HG02973 (cell line): ENCODE measurements at regions not wholly inside any gene's neighbourhood (a gene's known extent, or its start where the extent isn't known, plus 50 kb on each side); places are given as distances from the start of the nearest gene placed in this dataset.
"Not testable (repeated sequence)": the region's sequence is repeated elsewhere in the genome, so short reads cannot be mapped to it uniquely, and the experiment has no call there.

Experiments used
- ATAC-seq: cut with Tn5 transposase; IDR thresholded peaks from one replicate; pipeline ENCODE4 v1.9.1; 2021; ENCODE audit warnings: moderate library complexity; ENCODE audit not compliant: unreplicated experiment

DNA sequence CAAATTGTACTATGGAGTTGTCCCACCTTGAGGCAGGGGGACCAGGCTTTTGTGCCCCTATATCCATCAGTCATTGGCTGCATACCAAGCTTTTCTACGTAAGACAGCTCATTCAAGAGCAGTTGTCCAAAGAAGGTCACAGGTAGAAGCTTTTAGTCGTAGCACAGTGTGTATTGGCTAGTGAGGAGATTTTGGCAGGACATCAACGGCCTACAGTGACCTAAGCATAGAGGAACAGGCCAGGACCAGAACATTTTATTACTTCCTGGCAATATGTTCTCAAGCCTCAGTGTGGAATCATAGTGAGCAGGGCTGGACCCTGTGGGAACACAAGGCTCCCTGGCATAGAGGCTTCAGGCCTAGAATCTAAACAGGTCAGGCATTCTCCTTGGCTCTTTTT lies 105.4 kb upstream of the ANKRD28 start:
- ATAC-seq, result no peak

DNA sequence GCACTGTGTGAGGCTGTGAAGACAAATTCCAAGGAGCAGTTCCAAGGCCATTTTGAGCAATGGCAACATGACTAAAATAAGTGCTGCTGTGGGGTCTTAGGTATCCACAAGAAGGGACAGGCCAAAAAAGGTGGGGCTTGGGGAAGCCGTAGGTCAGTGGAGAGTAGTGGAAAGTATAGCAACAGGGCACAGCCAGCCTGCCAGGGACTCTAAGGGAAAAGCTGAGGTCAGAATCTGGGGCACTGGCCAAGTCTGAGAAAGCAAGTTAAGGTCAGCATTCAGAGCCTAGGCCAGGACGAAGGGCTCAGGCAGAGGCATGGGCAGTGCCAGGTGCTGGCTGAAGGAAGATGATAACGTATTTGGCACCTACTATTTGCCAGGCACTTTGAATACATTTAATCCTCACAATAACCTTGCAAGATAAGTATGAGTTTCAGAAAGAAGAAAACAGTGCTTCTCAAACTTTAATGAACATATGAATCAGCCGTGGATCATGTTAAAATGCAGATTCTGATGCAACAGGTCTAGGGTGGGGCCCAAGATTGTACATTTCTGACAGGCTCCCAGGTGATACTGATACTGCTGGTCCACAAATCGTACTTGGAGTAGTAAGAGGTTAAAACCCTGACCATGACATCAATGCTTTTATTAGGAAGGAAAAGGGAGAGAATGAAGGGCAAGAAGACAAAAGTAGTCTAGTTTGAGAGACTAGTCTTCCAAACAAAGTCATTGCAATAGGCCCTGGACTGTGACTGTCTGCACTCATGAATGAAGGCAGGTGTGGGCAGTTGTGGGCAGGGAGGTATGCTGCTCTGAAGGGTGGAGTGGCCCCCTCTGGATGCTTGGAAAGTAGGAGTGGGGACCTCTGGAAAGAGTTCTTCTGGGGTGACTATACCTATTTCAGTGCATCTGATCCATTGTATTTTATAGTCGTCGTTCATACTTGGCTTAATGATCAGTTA lies 106.3 kb upstream of the ANKRD28 start:
- ATAC-seq, result no peak

DNA sequence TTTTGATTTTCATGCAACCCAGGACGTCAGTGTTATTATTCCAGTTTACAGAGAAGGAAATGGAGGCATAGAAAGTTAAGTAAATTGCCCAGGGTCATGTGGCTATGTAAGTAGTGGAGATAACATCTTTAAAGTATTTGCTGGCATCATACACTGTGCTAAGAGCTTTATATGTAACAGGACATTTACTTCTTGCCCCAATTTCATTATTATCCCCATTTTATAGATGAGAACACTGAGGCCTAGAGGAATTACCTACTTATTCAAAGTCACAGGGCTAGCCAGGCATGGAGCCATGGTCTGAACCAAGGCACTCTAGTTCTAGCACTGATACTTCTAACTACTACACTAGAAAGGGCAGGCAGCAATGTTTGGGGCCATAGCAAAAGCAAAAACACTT lies 107.3 kb upstream of the ANKRD28 start:
- ATAC-seq, result no peak

DNA sequence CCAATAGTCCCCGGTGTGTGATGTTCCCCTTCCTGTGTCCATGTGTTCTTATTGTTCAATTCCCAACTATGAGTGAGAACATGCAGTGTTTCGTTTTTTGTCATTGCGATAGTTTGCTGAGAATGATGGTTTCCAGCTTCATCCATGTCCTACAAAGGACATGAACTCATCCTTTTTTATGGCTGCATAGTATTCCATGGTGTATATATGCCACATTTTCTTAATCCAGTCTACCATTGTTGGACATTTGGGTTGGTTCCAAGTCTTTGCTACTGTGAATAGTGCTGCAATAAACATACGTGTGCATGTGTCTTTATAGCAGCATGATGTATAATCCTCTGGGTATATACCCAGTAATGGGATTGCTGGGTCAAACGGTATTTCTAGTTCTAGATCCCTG lies 109.6 kb upstream of the ANKRD28 start:
- not testable (repeated sequence) for ATAC-seq

DNA sequence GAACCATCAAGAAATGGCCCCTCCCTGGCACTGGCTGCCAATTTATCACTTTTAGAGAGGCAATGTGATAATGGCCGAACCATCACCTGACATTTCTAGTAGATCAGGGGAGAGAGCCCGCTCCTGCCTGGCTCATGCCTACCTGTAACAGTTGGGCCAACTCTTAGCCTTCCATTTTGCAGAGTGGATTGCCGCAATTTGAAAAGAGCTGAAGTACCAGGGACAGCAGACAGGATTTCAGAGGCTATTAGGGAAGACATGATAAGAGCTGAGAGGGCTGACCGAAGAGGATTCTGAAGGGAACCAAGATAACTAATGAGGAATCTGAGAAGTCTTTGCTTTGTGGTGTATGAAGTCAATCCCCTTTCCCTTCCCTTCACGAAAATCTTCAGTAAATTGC lies 121.2 kb upstream of the ANKRD28 start:
- ATAC-seq, result no peak

DNA sequence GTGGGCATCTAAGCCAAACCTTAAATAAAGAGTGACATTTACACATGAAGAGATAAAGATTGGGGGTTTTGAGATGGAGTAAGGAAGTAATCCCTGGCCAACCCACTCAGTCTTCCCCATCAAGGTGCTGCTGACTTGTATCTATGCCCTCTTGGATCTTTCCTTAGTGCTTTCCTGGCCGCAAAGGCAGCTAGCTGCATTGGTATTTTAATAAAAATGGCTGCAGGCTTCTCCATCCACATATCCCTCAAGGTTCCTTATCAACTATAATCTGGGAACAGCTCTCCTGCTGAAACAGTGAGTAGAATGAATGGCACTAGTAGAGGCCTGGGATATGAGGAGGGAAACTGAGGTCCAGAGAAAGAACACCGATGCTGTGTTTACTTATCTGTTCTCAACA lies 122.2 kb upstream of the ANKRD28 start:
- ATAC-seq, result no peak

DNA sequence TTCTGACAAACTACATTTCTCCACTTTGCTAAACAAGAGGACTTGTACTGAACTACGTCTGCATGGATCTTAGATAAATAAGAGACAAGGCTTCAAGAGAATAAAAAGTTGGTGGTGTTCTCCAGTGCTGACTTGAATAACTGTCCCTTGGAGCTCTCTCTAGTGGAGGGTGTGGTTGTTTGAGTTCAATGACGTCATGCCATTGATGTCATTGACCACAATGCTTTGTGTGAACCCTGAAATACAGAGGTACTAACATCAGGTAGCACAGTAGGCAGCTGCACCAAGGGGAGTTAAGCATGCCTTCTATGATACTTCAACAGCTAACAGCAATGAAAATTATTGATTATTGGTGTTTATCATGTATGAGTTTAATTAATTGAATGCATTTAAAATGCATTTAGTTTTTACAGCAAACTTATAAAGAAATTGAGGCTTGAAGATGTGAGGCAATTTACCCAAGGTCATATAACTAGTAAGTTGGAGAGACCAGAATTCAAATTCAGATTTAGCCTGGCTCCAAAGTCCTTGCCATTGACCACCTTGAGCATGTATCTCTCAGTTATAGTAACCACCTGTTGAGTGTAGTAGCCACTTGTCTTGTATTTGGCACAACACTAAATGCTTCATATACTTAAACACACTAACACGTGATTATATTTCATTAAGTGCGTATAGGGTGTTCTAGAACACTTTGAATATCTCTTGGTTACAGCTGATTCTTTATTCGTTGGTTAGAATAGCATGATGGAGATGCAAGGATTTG lies 126.0 kb upstream of the ANKRD28 start:
- ATAC-seq, result no peak

DNA sequence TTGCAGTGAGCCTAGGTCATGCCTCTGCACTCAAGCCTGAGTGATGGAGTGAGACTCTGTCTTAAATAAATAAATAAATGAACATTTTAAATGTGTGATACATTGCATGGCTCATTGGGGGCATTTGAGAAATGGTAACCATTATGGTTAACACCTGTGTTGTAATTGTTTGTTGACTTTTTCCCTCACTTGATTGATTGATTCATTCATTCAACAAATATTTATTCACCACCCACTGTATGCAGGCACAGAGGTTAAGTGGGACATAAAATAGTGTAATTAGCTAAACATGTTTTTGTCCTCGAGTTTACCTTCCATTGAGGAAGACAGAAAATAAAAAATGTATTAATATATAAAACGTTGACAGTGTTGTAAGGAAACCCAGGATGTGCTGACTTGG lies 127.1 kb upstream of the ANKRD28 start:
- ATAC-seq, result no peak

DNA sequence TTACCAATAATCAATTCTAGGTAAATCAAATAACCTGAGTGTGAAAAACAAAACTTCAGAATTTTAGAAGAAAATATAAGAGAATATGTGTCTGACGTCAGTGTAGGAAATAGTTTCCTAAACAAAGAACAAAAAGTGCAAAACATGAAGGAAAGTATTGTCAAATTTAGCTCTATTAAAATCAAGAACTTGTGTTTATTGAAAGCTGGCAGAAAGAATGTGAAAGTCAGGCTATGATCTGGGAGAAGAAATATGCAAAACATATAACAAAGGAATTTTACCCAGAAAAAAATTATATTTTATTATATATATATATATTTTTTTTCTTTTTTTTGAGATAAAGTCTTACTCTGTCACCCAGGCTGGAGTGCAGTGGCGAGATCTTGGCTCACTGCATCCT lies 129.1 kb upstream of the ANKRD28 start:
- no peak for ATAC-seq

DNA sequence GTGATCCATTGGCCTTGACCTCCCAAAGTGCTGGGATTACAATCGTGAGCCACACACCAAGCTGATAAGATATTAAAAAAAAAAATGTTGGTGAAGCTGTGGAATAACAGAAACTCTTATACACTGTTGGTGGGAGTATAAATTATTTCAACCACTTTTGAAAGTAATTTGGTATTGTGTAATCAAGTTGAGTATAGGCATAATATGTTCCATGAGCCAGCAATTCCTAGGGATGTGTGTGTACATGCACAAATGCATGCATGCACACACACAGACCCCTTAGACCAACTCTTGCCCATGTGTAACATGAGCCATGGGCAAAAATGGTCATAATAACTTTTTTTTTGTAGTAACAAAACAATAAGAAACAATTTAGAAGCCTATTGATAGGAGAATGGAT lies 130.2 kb upstream of the ANKRD28 start:
- ATAC-seq, result no peak

DNA sequence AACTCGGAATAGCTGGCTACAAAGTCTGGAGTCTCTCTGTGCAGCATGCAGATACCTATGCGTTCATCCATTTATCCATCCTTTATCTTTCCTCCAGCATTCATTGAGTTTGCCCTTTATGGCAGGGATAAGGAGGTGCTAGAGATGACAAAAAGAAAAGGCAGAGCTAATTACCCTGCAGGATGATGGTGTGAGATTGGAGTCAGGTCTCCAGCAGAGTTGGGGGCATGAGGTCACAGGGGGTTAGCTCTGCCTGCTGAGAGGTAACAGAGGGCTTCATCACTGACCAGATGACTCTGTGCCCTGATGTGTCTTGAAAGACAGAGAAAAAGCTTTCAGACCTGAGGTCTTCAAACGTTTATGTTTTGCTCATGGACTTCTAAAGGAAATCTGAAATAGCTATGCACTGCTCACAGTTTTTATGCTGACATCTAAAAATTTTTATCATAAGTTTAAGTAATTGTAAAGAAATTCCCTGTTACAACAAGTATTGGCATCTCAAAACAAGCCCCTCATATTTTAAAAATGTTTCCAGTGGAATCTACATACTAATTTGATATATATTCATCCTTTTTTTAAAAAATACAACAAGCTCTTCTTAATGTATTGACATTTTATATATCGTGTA lies 132.3 kb upstream of the ANKRD28 start:
- ATAC-seq, result no peak

DNA sequence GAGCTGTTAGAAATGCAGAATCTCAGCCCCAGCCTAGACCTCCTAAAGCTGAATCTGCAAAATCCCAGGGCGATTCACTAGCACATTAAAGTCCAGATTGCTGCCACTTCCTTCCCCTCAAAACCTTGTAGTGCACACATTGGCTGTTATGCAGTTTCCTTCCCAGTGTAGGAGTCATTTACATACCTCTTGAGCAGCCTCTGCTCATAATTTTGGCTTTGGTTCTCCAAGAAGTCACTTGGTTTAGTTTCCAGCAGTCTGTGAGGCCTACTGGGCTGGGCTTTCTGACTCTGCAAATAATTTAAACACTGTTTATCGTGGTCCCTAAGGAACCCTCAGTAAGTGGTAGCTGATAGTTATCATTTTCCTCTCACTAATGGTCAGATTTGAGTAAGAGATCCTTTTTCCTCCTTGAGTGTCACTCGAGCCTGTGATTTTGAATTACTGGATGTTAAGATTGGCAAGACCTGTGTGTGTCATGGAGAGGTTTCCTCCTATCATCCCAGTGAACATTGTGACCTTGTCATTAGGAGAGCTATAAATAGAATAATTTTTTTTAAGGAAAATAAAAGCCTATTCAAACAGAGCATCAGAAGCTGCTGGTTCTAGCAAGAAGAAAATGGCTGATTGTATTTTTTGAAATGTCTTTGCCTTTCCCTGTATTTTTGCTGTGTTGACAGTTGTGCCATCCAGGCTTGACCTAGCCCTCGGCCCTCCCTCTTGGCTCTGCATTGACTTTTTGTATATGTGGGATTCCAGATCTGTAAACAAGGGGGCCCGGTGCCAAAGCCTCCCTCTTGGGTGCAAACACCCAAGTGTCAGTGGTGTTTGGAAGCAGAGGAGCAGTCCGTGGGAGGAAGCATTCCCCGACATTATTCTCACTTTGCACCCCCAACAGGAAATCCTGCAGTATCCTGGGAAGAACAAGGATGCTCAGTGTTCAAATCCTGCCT lies 134.8 kb upstream of the ANKRD28 start:
- ATAC-seq, result no peak

DNA sequence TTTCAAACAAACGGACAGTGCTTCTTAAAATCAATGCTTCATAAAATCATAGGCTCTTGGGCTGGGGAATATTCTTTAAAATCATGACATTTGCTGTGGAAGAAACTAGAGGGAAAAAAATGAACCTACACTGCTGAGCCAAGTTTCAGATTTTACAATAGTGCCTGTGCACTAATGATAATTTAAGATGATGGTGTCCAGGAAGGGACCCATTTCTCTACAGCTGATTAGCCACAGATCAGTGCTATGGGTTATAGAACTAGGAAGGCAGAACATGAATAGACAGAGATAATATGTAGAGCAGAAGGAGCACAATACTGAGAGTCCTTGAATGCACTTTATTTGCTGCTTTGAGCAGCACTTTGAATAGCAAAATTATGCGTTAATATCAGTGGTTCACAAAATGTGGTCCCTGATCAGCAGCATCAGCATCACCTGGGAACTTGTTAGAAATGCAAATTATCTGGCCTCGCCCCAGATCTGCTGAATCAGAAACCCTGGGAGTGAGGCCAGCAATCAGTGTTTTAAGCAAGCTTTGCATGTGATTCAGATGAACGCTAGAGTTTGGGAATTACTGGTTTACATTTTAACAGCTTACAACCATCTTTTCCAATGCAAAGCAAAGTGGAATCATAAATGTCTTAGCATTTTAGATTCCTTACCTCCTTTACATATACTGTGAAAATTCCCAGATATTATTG lies 135.8 kb upstream of the ANKRD28 start:
- ATAC-seq, result no peak

DNA sequence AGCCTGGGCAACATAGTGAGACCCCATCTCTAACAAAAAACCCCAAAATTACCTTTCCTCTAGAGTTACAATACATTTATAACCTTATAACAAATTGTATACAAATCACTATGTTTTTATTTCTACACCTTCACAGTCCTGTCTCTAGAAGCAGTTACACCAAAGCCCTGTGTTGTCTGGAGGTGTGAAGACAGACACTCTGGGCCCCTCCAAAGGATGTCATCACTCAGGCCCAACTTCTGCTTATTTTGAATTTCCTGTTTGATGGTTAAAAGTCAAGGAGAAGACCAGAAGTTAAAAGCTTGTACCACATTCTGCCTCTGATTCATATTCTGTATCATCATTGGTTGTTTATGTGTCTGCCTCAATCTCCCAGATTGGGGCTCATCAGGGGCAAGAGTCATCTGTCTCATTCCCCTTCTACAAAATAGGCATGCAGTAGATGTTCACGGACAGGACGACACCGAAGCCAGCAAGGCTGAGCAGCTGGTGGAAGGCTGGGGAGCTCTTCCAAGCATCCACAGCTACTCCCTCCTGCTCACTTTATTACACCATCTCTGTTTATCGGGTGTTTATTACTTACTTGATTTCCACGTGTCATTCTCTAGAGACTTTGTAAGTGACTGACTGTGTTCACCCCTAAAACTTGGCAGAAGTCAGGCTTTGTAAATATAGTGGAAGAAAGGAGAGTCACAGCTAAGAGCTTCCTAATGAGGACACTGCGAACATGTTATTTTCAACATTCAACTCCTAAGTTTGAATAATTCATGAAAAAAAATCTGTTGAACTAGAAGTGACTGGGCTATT lies 136.8 kb upstream of the ANKRD28 start:
- ATAC-seq, result no peak

DNA sequence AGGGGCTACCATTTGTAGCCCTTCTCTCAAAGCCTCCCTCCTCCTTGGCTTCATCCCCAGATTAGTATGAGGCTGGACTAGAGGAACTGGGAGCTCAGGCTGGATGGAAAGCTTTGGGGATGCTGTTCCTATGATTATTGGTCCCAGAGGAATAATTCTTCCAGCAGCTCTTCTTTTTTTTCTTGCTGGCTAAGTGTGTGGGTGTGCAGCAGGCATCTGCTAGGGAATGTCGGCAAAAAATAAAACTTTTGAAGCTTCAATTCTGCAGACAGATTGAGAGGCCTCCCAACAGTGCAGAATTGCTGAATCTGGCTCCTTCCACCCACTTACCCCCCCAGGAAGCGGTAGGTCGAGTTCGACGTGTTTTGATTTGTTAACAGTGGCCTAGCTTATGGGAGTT lies 138.5 kb upstream of the ANKRD28 start:
- no peak for ATAC-seq

DNA sequence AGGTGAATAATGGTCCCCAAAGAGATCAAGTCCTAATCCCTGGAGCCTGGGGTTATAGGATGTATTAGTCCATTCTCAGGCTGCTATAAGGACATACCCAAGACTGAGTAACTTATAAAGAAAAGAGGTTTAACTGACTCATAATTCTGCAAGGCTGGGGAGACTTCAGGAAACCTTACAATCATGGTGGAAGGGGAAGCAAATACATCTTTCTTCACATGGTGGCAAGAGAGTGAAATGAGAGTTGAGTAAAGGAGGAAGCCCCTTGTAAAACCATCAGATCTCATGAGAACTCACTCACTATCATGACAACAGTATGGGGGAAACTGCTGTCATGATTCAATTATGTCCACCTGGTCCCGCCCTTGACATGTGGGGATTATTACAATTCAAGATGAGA lies 142.9 kb upstream of the ANKRD28 start:
- ATAC-seq, result no peak

DNA sequence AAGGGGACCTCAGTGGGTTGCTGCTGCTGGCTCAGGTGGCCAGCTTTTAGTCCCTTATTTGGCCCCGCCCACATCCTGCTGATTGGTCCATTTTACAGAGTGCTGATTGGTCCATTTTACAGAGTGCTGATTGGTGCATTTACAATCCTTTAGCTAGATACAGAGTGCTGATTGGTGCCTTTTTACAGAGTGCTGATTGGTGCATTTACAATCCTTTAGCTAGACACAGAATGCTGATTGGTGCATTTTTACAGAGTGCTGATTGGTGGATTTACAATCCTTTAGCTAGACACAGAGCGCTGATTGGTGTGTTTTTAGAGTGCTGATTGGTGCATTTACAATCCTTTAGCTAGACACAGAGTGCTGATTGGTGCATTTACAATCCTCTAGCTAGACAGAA lies 143.7 kb upstream of the ANKRD28 start:
- not testable (repeated sequence) for ATAC-seq

DNA sequence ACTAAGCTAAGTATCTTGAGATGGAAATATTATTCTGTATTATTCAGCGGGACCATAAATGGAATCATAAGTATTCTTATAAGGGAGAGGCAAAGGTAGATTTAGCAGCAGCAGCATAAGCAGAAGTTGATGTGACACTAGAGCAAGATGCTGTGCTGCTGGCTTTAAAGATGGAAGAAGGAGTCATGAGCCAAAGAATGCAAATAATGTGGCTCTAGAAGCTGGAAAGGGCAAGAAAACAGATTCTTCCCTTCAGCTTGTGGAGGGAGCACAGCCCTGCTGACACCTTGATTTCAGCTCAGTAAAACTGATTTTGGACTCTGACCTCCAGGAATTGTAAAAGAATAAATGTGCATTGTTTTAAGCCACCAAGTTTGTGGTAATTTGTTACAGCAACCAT lies 144.2 kb upstream of the ANKRD28 start:
- ATAC-seq, result no peak

DNA sequence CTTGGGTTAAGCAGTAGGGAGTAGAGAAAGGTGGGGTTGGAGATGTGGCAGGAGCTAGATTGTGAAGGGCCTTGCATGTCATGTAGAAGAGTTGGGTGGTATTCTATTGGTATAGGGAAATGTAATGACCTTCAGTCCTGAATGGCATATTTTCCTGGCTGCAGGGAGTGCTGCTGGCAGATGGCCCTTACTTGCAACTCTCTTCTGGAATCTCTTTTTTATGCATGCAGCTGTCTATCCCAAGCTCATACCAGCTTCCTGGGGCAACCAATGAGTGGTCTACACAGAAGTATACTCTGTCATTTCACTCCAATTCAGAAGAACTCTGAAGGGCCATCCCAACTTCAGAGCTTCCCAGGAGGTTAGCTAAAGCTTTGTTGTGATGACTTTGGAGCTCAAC lies 144.7 kb upstream of the ANKRD28 start:
- no peak for ATAC-seq
